ENCODE measurements at regions not wholly inside any gene's neighbourhood (a gene's known extent, or its start where the extent isn't known, plus 50 kb on each side); places are given as distances from the start of the nearest gene placed in this dataset.

- Histone ChIP-seq H2BK120ac (replicated peaks; ENCODE audit: low read depth, low read length) (no peak overlapping the region), H3K4me2 (ENCODE audit: insufficient read depth in 1 of 2, low read depth in 2 of 2, low read length in 2 of 2) (no peak overlapping the region), H3K79me1 (ENCODE audit: low read depth, low read length) (no peaks in the 10 kb centered on the region), H3K4ac (replicated peaks; ENCODE audit: insufficient read length, low read depth, low read length) (no peak overlapping the region), H2AK5ac (ENCODE audit: low read depth, low read length) (no peak overlapping the region), H4K5ac (ENCODE audit: insufficient read length, low read depth, low read length) (no peak overlapping the region), H4K8ac (ENCODE audit: extremely low read depth, insufficient read depth, low read length) (no peak overlapping the region), H3K23ac (ENCODE audit: insufficient read length) (no peak overlapping the region), H3K79me2 (ENCODE audit: control insufficient read depth in 1 of 2, insufficient read depth in 2 of 2, low read length in 2 of 2) (no peaks in the 10 kb centered on the region), H2BK15ac (ENCODE audit: low read length) (no peak overlapping the region), H3K9me3 (ENCODE audit: insufficient read depth in 2 of 2, low read depth in 1 of 2, low read length in 1 of 2) (no peaks in the 10 kb centered on the region), H3K36me3 (ENCODE audit: control insufficient read depth in 2 of 4, insufficient read depth in 4 of 4, low read length in 3 of 4) (no peaks in the 10 kb centered on the region), H3K27ac (ENCODE audit: low read depth, low read length) (no peak overlapping the region), H3K4me1 (replicated peaks in 1 of 4; ENCODE audit: control insufficient read depth in 3 of 4, insufficient read depth in 4 of 4, low read length in 3 of 4) (peaks cover 0 to 5% (median 0%) of the 10 kb centered on the region in 4 experiments; a peak in 2 of 7 replicates), H3K4me3 (ENCODE audit: extremely low read depth in 1 of 4, insufficient read depth in 2 of 4, low read depth in 3 of 4, low read length in 4 of 4) (no peak overlapping the region), H4K91ac (replicated peaks; ENCODE audit: insufficient read length, low read length) (no peak overlapping the region), H2BK5ac (ENCODE audit: low read depth, low read length) (no peak overlapping the region), H3K23me2 (ENCODE audit: low read depth, low read length) (no peaks in the 10 kb centered on the region), H2AFZ (ENCODE audit: low read length) (peak overlapping the region; percentile 95), H3K14ac (ENCODE audit: insufficient read length) (no peak overlapping the region), H3K56ac (replicated peaks; ENCODE audit: insufficient read length, low read depth, low read length) (no peak overlapping the region), H4K20me1 (replicated peaks in 1 of 2; ENCODE audit: control insufficient read depth in 1 of 2, insufficient read depth in 2 of 2, low read length in 2 of 2) (no peaks in the 10 kb centered on the region), H3K27me3 (replicated peaks in 1 of 4; ENCODE audit: control insufficient read depth in 3 of 4, extremely low read depth in 1 of 4, insufficient read depth in 3 of 4, low read length in 3 of 4) (no peaks in the 10 kb centered on the region), H2BK12ac (ENCODE audit: low read depth, low read length) (peak overlapping the region; percentile 69; the same call in 1 of the 2 replicates), H3K18ac (ENCODE audit: extremely low read depth, low read length) (peak overlapping the region; percentile 48; the same call in 1 of the 2 replicates), H3K9ac (replicated peaks in 1 of 4; ENCODE audit: extremely low read depth in 1 of 4, low read depth in 3 of 4, low read length in 3 of 4) (no peak overlapping the region), H2BK20ac (ENCODE audit: low read length) (no peak overlapping the region)
- ChIA-PET POLR2A (ENCODE audit: partially characterized antibody) (no interaction called here), CTCF (ENCODE audit: partially characterized antibody) (interaction anchor here (1.2 to 1.6 kb wide), 3 partner anchors 11 to 183 kb away, joined by 3 to 5 read pairs (median 4); no protein-coding TSS in a partner anchor)
- 74% methylated on average over 2 of the region's 2 CpGs; no CpG with 5 or more reads in 1 of the 2 experiments for WGBS, 2 experiments (ENCODE audit: extremely low coverage in 1 of 2, insufficient coverage in 1 of 2, insufficient read length in 1 of 2, insufficient replicate concordance in 2 of 2, low coverage in 1 of 2, low lambda C conversion rate in 2 of 2, missing lambda C conversion rate in 1 of 2)
- DNase-seq (ENCODE audit: low read depth in 1 of 2, low spot score in 2 of 2) (no peak), FAIRE-seq (no peak)
- TF ChIP-seq TEAD4 (IDR thresholded peaks at IDR 0.05; ENCODE audit: low read depth, low read length): no peak
- TF ChIP-seq MAX (IDR thresholded peaks at IDR 0.05): no peak
- TF ChIP-seq CEBPB (IDR thresholded peaks at IDR 0.05; ENCODE audit: low read depth, low read length): no peak
- TF ChIP-seq SP1 (IDR thresholded peaks at IDR 0.05; ENCODE audit: low read depth, low read length): no peak
Measured at GRCh38 chr3:178439504-178439903, 96.7 kb upstream of the KCNMB2 start.
